ENCODE measurements at regions not wholly inside any gene's neighbourhood (a gene's known extent, or its start where the extent isn't known, plus 50 kb on each side); places are given as distances from the start of the nearest gene placed in this dataset.

GRCh38 chr9:23573800-23574199, 252.2 kb downstream of the ELAVL2 start:
- H3K27me3 ChIP-seq, result no peaks in the 10 kb centered on the region
- H3K4me3 ChIP-seq, result no peak overlapping the region
- H3K4me1 ChIP-seq, result no peaks in the 10 kb centered on the region
- no peak overlapping the region for H3K27ac ChIP-seq
- no peak for DNase-seq (ENCODE audit: low spot score in 2 of 2)
- H3K9me3 ChIP-seq, result no peaks in the 10 kb centered on the region
- TF ChIP-seq CTCF (IDR thresholded peaks at IDR 0.05), result no peak
- TF ChIP-seq EP300 (IDR thresholded peaks at IDR 0.05), result no peak
- no peak for TF ChIP-seq POLR2A (IDR thresholded peaks at IDR 0.05)
- H3K36me3 ChIP-seq, result no peaks in the 10 kb centered on the region

GRCh38 chr9:23577611-23578010, 248.4 kb downstream of the ELAVL2 start:
- TF ChIP-seq CTCF (IDR thresholded peaks at IDR 0.05) (no peak), POLR2A (IDR thresholded peaks at IDR 0.05) (no peak)
- Histone ChIP-seq H3K4me3 (no peak overlapping the region), H3K9me3 (no peaks in the 10 kb centered on the region), H3K27ac (no peak overlapping the region), H3K36me3 (no peaks in the 10 kb centered on the region), H3K27me3 (no peaks in the 10 kb centered on the region), H3K4me1 (no peaks in the 10 kb centered on the region)
- no peak for DNase-seq (ENCODE audit: low spot score in 2 of 2)
- 33 to 48% methylated on average over 1 of the region's 1 CpG for WGBS, 2 donors

GRCh38 chr9:23581931-23582330, 244.1 kb downstream of the ELAVL2 start:
- Histone ChIP-seq H3K27ac (no peak overlapping the region), H3K36me3 (no peaks in the 10 kb centered on the region), H3K4me1 (no peaks in the 10 kb centered on the region), H3K4me3 (no peak overlapping the region), H3K9me3 (no peaks in the 10 kb centered on the region), H3K27me3 (no peaks in the 10 kb centered on the region)
- no peak for DNase-seq (ENCODE audit: low spot score in 2 of 2)
- whole genome bisulfite sequencing, 2 donors, result 71 to 81% methylated on average over 3 of the region's 3 CpGs
- no peak for TF ChIP-seq POLR2A (IDR thresholded peaks at IDR 0.05)
- TF ChIP-seq EP300 (IDR thresholded peaks at IDR 0.05), result no peak
- no peak for TF ChIP-seq CTCF (IDR thresholded peaks at IDR 0.05)

GRCh38 chr9:23582836-23583235, 243.2 kb downstream of the ELAVL2 start:
- Histone ChIP-seq H3K4me3 (no peak overlapping the region), H3K9me3 (no peaks in the 10 kb centered on the region), H3K36me3 (no peaks in the 10 kb centered on the region), H3K27me3 (no peaks in the 10 kb centered on the region), H3K27ac (no peak overlapping the region), H3K4me1 (no peaks in the 10 kb centered on the region)
- no peak for DNase-seq (ENCODE audit: low spot score in 2 of 2)
- TF ChIP-seq EP300 (IDR thresholded peaks at IDR 0.05), result no peak
- no peak for TF ChIP-seq CTCF (IDR thresholded peaks at IDR 0.05)
- TF ChIP-seq POLR2A (IDR thresholded peaks at IDR 0.05), result no peak
- WGBS, 2 donors, result 93 to 94% methylated on average over 4 of the region's 4 CpGs

GRCh38 chr9:23586906-23587305, 239.1 kb downstream of the ELAVL2 start:
- Histone ChIP-seq H3K4me1 (peaks cover 0 to 3% (median 0%) of the 10 kb centered on the region in 4 donors), H3K9me3 (no peaks in the 10 kb centered on the region), H3K36me3 (no peaks in the 10 kb centered on the region), H3K27me3 (no peaks in the 10 kb centered on the region), H3K27ac (no peak overlapping the region), H3K4me3 (no peak overlapping the region)
- TF ChIP-seq CTCF (IDR thresholded peaks at IDR 0.05), result no peak
- TF ChIP-seq EP300 (IDR thresholded peaks at IDR 0.05), result no peak
- TF ChIP-seq POLR2A (IDR thresholded peaks at IDR 0.05), result no peak
- DNase-seq (ENCODE audit: low spot score in 2 of 2), result no peak
- 77 to 97% methylated on average over 1 of the region's 1 CpG for WGBS, 2 donors

All from tibial nerve (tissue), 4 donors.